ENCODE measurements at regions not wholly inside any gene's neighbourhood (a gene's known extent, or its start where the extent isn't known, plus 50 kb on each side); places are given as distances from the start of the nearest gene placed in this dataset.
A peak's percentile ranks its signal among the peaks of the same experiment; 100 is the strongest.

DNA sequence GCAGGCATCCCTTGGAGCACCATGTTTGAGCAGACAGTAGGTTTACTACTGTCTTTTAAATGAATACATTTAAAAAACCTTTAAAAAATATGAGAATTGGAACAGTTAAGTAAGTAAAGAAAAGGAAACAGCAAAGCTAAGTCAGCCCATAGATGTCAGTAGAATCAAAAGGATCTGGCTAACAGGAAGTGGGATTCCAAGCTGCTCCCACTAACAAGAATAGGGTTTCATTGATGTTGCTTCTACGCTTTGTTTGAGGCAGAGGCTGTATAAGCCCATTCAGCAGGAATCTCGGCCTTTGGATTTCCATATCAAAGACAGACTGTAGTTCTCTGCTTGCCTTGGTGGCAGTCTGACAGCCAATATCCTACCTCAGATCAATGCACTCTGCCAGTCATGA, 122.9 kb upstream of the ELAC2 start (continued):
- TF ChIP-seq EP300 (IDR thresholded peaks at IDR 0.05; ENCODE audit: borderline replicate concordance in 1 of 2, low read depth in 2 of 2, low read length in 2 of 2) (peak in 1 of 2 experiments; percentile 43; a peak in 1 of 3 replicates), JUND (IDR thresholded peaks at IDR 0.05; ENCODE audit: low read length) (peak; percentile 36; the same call in 1 of the 2 replicates), SP1 (IDR thresholded peaks at IDR 0.05; ENCODE audit: low read depth, low read length) (0 out of 2 replicates have a peak, but pooled peaks have one; percentile 52), POLR2A (IDR thresholded peaks at IDR 0.05; ENCODE audit: control extremely low read depth in 1 of 2, low read depth in 2 of 2, low read length in 2 of 2) (no peak), BRCA1 (IDR thresholded peaks at IDR 0.05; ENCODE audit: low read depth, low read length) (no peak), CREB1 (IDR thresholded peaks at IDR 0.05) (no peak), POLR2AphosphoS5 (IDR thresholded peaks at IDR 0.05; ENCODE audit: low read depth, low read length) (no peak), FOSL1 (IDR thresholded peaks at IDR 0.05; ENCODE audit: insufficient read depth, low read depth, low read length) (no peak), CHD2 (IDR thresholded peaks at IDR 0.05; ENCODE audit: low read length) (no peak), RAD21 (IDR thresholded peaks at IDR 0.05 in 1 of 2, conservative IDR thresholded peaks at IDR 0.05 in 1 of 2; ENCODE audit: low read depth in 2 of 2, low read length in 2 of 2) (peak; percentile 75 to 80), MAFK (IDR thresholded peaks at IDR 0.05; ENCODE audit: low read depth, low read length) (peak; percentile 35; the same call in 1 of the 2 replicates)
- TF ChIP-seq, protein P1, sequence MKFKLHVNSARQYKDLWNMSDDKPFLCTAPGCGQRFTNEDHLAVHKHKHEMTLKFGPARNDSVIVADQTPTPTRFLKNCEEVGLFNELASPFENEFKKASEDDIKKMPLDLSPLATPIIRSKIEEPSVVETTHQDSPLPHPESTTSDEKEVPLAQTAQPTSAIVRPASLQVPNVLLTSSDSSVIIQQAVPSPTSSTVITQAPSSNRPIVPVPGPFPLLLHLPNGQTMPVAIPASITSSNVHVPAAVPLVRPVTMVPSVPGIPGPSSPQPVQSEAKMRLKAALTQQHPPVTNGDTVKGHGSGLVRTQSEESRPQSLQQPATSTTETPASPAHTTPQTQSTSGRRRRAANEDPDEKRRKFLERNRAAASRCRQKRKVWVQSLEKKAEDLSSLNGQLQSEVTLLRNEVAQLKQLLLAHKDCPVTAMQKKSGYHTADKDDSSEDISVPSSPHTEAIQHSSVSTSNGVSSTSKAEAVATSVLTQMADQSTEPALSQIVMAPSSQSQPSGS (IDR thresholded peaks at IDR 0.05; ENCODE audit: low read length): no peak
